Left lung (tissue), 4 donors: ENCODE measurements at regions not wholly inside any gene's neighbourhood (a gene's known extent, or its start where the extent isn't known, plus 50 kb on each side); places are given as distances from the start of the nearest gene placed in this dataset.

Experiments used
- ATAC-seq: fragments of 200-7000 bp; cut with Tn5 transposase; one replicate; pipeline ENCODE4 v1.9.1; 2020; ENCODE audit warnings: moderate library complexity
- DNase-seq, 4 donors: peaks; one replicate each; pipeline ENCODE4 v3.0.0-alpha.2; 2013 to 2020
- H3K27ac ChIP-seq, 2 donors: fragments of 200-600 bp; sonication (generic) in 1 of 2; one replicate each; pipeline versions ENCODE4 v1.5.0 to v1.8.0; 2020 to 2021
- H3K27me3 ChIP-seq, 2 donors: fragments of 200-600 bp; sonication (generic) in 1 of 2; one replicate each; pipeline versions ENCODE4 v1.5.0 to v1.8.0; 2020 to 2021
- H3K36me3 ChIP-seq, 2 donors: fragments of 200-600 bp; sonication (generic) in 1 of 2; one replicate each; pipeline versions ENCODE4 v1.5.0 to v1.8.0; 2020 to 2021
- H3K4me1 ChIP-seq, 2 donors: fragments of 200-600 bp; one replicate each; pipeline ENCODE4 v1.8.0; 2021
- H3K4me3 ChIP-seq, 2 donors: fragments of 200-600 bp; sonication (generic) in 1 of 2; one replicate each; pipeline versions ENCODE4 v1.5.0 to v1.8.0; 2020 to 2021; ENCODE audit warnings: mild to moderate bottlenecking in 1 of 2
- H3K9me3 ChIP-seq, 2 donors: fragments of 200-600 bp; sonication (generic) in 1 of 2; one replicate each; pipeline versions ENCODE4 v1.5.0 to v1.8.0; 2020 to 2021
- CTCF ChIP-seq, 2 donors: fragments of 200-600 bp; sonication (generic) in 1 of 2; IDR thresholded peaks; one replicate each; pipeline versions ENCODE4 v1.5.0 to v1.8.0; 2021; ENCODE audit warnings: antibody characterized with exemption in 2 of 2
- intact Hi-C, 2 donors: fragments of 100-400 bp; cut with DNase I; formaldehyde crosslinking; loops; one replicate each; pipeline versions ENCODE4 v1.11.2 to v1.14.2; 2022
- donor health status: DM: no; HTN: yes; CAD: no.
- donor health status: DM: no; HTN: no; CAD: no.

DNA sequence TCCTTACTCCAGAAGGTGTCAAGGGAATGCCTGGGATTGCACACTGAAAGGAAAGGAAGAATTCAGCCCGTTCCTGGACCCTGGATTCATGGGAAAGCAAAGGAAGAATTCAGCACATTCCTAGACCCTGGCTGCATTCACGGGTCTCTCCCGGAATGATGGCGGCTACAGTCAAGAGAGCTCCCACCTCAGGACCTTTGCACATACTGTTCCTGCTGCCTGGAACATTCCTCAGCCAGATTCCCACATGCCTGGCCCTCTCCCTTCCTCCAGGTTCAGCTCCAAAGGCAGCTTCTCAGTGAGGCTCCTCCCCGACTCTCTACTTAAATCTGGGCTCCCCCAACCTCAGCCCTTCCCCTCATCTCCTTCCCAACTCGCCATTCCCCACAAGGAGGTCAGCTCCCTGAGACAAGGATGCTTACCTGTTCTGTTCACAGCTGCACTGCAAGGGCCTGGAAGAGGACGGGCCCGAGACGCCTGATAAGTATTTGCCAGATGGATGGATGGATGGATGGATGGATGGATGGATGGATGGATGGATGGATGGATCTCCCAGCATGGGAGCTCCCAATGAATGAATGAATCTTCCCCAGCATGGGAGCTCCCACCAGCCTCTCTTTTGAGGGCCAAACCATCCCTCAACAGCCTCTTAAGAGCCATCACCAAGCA is 77.4 kb downstream of the NCOR2 start:
- no peak for TF ChIP-seq CTCF (IDR thresholded peaks at IDR 0.05)
- H3K27me3 ChIP-seq: no peaks in the 10 kb centered on the region

GRCh38 chr12:124489220-124489619 is 78.2 kb downstream of the NCOR2 start:
- Histone ChIP-seq H3K27ac (no peak overlapping the region), H3K36me3 (peaks cover 0 to 63% of the 10 kb centered on the region in 2 donors), H3K4me3 (no peak overlapping the region), H3K9me3 (no peaks in the 10 kb centered on the region), H3K27me3 (no peaks in the 10 kb centered on the region), H3K4me1 (peaks cover 0 to 17% of the 10 kb centered on the region in 2 donors)
- no peak for TF ChIP-seq CTCF (IDR thresholded peaks at IDR 0.05)
- DNase-seq: no peak
- intact Hi-C loops: no loop called here
- ATAC-seq: no peak

More for the DNA sequence above, 77.4 kb downstream of the NCOR2 start:
- Histone ChIP-seq H3K4me1 (peaks cover 0 to 19% of the 10 kb centered on the region in 2 donors), H3K9me3 (no peaks in the 10 kb centered on the region), H3K4me3 (no peak overlapping the region), H3K27ac (no peak overlapping the region), H3K36me3 (peaks cover 0 to 63% of the 10 kb centered on the region in 2 donors)
- intact Hi-C loops: no loop called here
- ATAC-seq (no peak), DNase-seq (no peak)

DNA sequence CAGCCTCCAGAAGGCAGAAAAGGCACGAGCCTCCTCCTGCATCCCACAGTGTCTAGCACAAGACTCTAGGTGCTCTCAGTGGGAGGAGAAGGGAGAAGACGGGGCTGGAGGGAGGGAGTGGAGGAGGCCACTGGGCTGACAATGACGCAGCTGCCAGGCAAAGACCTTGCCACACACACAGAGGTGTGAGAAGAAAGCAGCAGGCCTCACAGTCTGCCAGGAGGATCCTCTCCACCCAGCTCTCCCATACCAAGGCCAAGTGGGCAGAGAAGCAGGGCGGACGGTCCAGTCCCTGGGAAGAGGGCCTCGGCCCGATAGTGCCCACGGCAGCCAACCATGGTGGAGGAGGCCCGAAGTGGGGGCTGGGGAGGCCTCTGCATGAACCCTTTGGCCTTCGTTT is 78.9 kb downstream of the NCOR2 start:
- Histone ChIP-seq H3K27ac (no peak overlapping the region), H3K36me3 (peaks cover 0 to 64% of the 10 kb centered on the region in 2 donors), H3K4me1 (peaks cover 0 to 17% of the 10 kb centered on the region in 2 donors), H3K9me3 (no peaks in the 10 kb centered on the region), H3K4me3 (no peak overlapping the region), H3K27me3 (no peaks in the 10 kb centered on the region)
- TF ChIP-seq CTCF (IDR thresholded peaks at IDR 0.05): no peak
- intact Hi-C loops: no loop called here
- no peak for ATAC-seq
- DNase-seq: peak in 1 of 4 donors; percentile 60

GRCh38 chr12:124487834-124488165 is 79.6 kb downstream of the NCOR2 start:
- intact Hi-C loops: no loop called here
- ATAC-seq (no peak), DNase-seq (no peak)
- no peak for TF ChIP-seq CTCF (IDR thresholded peaks at IDR 0.05)
- Histone ChIP-seq H3K9me3 (no peaks in the 10 kb centered on the region), H3K4me3 (no peak overlapping the region), H3K27ac (no peak overlapping the region), H3K4me1 (peaks cover 0 to 14% of the 10 kb centered on the region in 2 donors), H3K36me3 (peaks cover 0 to 64% of the 10 kb centered on the region in 2 donors), H3K27me3 (no peaks in the 10 kb centered on the region)

DNA sequence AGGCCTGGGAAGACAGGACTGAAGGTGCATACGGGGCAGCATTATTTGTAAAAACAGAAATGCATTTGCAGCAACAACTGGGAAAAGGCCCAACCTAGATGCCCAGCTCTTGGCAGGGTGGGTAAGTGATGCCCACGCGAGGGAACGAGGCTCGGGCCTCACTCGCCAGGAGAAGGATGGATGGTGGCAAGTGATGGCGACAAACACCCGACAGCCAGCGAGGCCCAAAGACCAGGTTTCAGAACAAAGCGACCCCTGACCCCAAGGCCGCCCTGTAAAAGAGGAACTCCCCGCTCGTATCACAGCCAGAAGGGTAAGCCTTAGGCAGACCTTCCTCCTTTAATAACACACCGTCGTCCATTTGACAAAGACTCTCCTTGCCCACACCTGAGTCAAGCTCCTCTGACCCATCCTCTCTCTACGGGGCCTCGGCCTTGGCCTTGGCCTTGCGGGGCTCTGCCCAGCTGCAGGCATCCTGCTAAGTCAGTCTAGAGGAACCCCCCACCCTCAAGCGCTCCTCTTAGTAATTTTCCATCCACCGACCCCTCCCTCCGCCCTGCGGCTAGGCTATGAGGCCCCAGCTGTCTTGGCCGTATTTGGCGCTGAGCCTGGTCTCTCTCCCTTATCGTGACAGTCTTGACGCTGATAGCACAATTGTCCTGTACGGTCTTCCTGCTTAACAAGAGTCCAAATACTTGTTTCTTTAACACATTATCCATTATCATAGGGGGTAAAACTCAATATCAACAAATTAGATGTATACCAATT is 80.2 kb downstream of the NCOR2 start:
- peak in 2 of 4 donors; percentile 61 to 80 for DNase-seq
- Histone ChIP-seq H3K27me3 (no peaks in the 10 kb centered on the region), H3K4me1 (peaks cover 0 to 11% of the 10 kb centered on the region in 2 donors), H3K9me3 (no peaks in the 10 kb centered on the region), H3K4me3 (no peak overlapping the region), H3K27ac (no peak overlapping the region), H3K36me3 (peaks cover 0 to 64% of the 10 kb centered on the region in 2 donors)
- intact Hi-C loops: no loop called here
- no peak for ATAC-seq
- TF ChIP-seq CTCF (IDR thresholded peaks at IDR 0.05): no peak
